ENCODE measurements at regions not wholly inside any gene's neighbourhood (a gene's known extent, or its start where the extent isn't known, plus 50 kb on each side); places are given as distances from the start of the nearest gene placed in this dataset.
"Not testable (repeated sequence)": the region's sequence is repeated elsewhere in the genome, so short reads cannot be mapped to it uniquely, and the experiment has no call there.

DNA sequence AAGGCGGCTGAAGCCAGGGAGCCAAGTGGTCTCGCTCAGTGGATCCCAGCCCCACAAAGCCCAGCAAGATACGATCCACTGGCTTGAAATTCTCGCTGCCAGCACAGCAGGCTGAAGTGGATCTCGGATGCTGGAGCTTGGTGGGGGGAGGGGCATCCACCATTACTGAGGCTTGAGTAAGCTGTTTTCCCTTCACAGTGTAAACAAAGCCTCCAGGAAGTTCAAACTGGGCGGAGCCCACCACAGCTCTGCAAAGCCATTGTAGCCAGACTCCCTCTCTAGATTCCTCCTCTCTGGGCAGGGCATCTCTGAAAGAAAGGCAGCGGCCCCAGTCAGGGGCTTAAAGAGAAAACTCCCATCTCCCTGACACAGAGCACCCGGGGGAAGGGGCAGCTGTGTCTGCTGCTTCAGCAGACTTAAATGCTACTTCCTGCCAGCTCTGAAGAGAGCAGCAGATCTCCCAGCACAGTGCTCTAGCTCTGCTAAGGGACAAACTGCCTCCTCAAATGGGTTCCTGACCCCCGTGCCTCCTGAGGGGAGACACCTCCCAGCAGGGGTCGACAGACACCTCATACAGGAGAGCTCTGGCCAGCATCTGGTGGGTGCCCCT lies 330.0 kb upstream of the TMEFF2 start:
- TF ChIP-seq, protein P1, sequence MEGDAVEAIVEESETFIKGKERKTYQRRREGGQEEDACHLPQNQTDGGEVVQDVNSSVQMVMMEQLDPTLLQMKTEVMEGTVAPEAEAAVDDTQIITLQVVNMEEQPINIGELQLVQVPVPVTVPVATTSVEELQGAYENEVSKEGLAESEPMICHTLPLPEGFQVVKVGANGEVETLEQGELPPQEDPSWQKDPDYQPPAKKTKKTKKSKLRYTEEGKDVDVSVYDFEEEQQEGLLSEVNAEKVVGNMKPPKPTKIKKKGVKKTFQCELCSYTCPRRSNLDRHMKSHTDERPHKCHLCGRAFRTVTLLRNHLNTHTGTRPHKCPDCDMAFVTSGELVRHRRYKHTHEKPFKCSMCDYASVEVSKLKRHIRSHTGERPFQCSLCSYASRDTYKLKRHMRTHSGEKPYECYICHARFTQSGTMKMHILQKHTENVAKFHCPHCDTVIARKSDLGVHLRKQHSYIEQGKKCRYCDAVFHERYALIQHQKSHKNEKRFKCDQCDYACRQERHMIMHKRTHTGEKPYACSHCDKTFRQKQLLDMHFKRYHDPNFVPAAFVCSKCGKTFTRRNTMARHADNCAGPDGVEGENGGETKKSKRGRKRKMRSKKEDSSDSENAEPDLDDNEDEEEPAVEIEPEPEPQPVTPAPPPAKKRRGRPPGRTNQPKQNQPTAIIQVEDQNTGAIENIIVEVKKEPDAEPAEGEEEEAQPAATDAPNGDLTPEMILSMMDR (IDR thresholded peaks at IDR 0.05): not testable (repeated sequence)
- TF ChIP-seq POLR2A, POLR2AphosphoS5, EP300 (IDR thresholded peaks at IDR 0.05): not testable (repeated sequence)

Measured in suprapubic skin (tissue), 4 donors.